Stimulated activated CD8-positive, alpha-beta memory T cell treated with anti-CD3 and anti-CD28 coated beads, Interleukin-12 subunit alpha, Interleukin-12 subunit beta, amount 100 ng/mL, for 1 hour (primary cell): ENCODE measurements at regions not wholly inside any gene's neighbourhood (a gene's known extent, or its start where the extent isn't known, plus 50 kb on each side); places are given as distances from the start of the nearest gene placed in this dataset.

ENCODE experiments used
- DNase-seq: peaks from one replicate; pipeline ENCODE4 v3.0.0-alpha.2; 2020; ENCODE audit warnings: low read depth

GRCh38 chr3:72341920-72342319 lies 506.3 kb downstream of the SHQ1 start:
- DNase-seq, result no peak

GRCh38 chr3:72341380-72341770 lies 506.9 kb downstream of the SHQ1 start:
- DNase-seq, result no peak

GRCh38 chr3:72340476-72341379 lies 507.5 kb downstream of the SHQ1 start:
- DNase-seq, result no peak

- no peak for DNase-seq
Measured at GRCh38 chr3:72340056-72340455, 508.2 kb downstream of the SHQ1 start.

- DNase-seq, result no peak
Measured at GRCh38 chr3:72339670-72340030, 508.6 kb downstream of the SHQ1 start.

GRCh38 chr3:72338942-72339669 lies 509.1 kb downstream of the SHQ1 start:
- DNase-seq, result no peak

- no peak for DNase-seq
Measured at GRCh38 chr3:72338082-72338941, 509.9 kb downstream of the SHQ1 start.

- no peak for DNase-seq
Measured at GRCh38 chr3:72337480-72337855, 510.8 kb downstream of the SHQ1 start.

GRCh38 chr3:72336821-72337479 lies 511.3 kb downstream of the SHQ1 start:
- DNase-seq, result no peak

GRCh38 chr3:72336114-72336651 lies 512.1 kb downstream of the SHQ1 start:
- DNase-seq, result no peak

- no peak for DNase-seq
Measured at GRCh38 chr3:72335458-72336095, 512.7 kb downstream of the SHQ1 start.

GRCh38 chr3:72334681-72335457 lies 513.4 kb downstream of the SHQ1 start:
- DNase-seq, result no peak

- DNase-seq, result no peak
Measured at GRCh38 chr3:72332689-72333088, 515.6 kb downstream of the SHQ1 start.

- DNase-seq, result no peak
Measured at GRCh38 chr3:72332036-72332435, 516.2 kb downstream of the SHQ1 start.

- no peak for DNase-seq
Measured at GRCh38 chr3:72331076-72331475, 517.2 kb downstream of the SHQ1 start.

GRCh38 chr3:72329354-72329753 lies 518.9 kb downstream of the SHQ1 start:
- DNase-seq, result no peak

- no peak for DNase-seq
Measured at GRCh38 chr3:72328755-72329277, 519.4 kb downstream of the SHQ1 start.

- DNase-seq, result no peak
Measured at GRCh38 chr3:72327008-72327407, 521.2 kb downstream of the SHQ1 start.

- no peak for DNase-seq
Measured at GRCh38 chr3:72324253-72324811, 523.9 kb downstream of the SHQ1 start.

- no peak for DNase-seq
Measured at GRCh38 chr3:72323773-72324172, 524.5 kb downstream of the SHQ1 start.
